Endometrium (tissue), 2 donors: ENCODE measurements at regions not wholly inside any gene's neighbourhood (a gene's known extent, or its start where the extent isn't known, plus 50 kb on each side); places are given as distances from the start of the nearest gene placed in this dataset.
"Not testable (repeated sequence)": the region's sequence is repeated elsewhere in the genome, so short reads cannot be mapped to it uniquely, and the experiment has no call there.

ENCODE experiments used
- FAIRE-seq: peaks from 2 replicates; lab custom pipeline; 2012; peaks lifted over from hg19 to GRCh38; lab: Jason Lieb, UNC
- donor health status: control.
- donor health status: control.

DNA sequence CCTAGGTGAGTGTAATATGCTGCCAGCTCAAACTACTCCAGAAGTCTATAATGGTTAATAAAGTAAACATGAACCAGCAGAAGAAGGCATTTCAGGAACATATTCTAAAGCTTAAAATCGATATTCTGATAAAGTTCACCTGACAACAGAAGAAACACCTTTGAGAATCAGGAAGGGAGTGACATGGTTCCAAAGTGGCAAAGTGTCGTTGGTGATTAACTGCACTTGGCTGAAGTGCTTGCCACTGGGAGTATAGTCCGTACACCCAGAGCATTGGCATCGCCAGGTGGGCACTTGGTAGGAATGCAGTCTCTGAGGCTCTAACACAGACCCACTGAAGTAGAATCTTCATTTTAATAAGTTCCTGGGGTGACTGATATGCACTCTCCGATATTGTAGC is 76.0 kb upstream of the H2AZ1 start:
- no peak for FAIRE-seq

GRCh38 chr4:100023800-100024199 is 73.7 kb upstream of the H2AZ1 start:
- no peak for FAIRE-seq

GRCh38 chr4:100022792-100023222 is 72.7 kb upstream of the H2AZ1 start:
- no peak for FAIRE-seq

GRCh38 chr4:100019821-100020220 is 69.7 kb upstream of the H2AZ1 start:
- no peak for FAIRE-seq

DNA sequence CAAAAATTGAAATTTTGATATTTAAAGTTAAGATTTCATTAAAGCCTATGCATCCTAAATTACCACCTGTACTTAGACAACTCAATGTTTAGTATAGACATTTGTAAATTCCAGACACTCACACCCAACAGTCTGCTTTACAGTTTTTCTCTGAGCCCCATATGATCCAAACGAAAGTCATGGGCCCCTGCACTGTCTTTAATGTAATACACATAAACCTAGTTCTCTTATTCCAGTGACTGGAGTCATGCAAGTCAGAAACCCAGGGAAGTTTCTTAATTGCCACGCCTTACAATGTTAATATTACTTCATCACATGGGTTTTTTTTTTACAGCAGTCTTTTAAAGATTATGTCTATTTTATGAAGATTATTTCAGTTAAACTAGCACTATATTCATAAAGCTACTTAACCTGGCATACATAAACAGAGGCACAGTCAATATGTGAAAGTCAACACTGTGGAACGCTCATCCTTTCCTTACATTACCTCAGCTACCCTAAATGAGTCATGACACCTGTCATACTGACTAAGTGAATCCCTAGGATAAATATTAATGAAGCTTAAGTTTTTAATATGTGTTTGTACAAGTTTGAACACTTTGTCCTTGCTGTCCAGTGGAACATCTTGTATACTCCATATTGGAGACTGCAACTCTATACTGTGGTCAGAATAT is 67.7 kb upstream of the H2AZ1 start:
- no peak for FAIRE-seq

DNA sequence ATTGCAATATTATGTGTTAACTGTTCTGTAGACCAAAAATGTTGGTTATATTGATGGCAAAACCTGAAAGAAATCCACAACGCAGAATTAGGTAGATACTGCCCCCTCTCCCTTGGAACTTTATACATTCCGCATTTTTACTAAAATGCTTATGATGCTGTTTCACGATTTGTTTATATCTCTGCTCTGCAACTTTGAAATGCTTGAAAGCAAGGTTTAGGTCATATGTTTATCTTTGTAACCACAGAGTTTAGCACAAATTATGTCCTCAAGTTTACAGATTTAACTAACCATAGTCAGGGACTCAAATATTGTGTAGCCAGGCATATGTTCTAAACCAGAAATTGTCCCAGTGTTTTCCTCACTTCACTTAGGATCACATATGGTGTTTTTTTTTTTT is 66.1 kb upstream of the H2AZ1 start:
- no peak for FAIRE-seq

- no peak for FAIRE-seq
These were observed 64.5 kb upstream of the H2AZ1 start for GRCh38 chr4:100014616-100015015.

DNA sequence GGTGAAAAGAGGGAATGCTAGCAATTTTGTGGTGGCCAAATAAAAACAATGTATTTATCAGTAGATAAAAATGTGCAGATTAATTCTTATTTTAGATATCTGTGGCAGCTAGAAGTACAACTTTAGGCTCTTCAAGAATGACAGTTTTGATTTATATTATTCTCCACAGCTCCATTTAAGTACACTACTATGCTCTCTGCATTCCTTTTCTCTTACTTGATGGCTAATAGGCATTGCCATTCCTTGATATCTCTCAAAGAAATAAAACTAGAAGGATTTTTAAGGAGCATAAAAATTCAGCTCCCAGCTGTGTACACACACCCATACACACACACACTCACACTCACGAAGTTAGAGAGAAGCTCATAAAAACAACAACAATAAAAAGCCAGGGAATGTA is 59.4 kb upstream of the H2AZ1 start:
- FAIRE-seq: no peak

- FAIRE-seq: no peak
These were observed 58.0 kb upstream of the H2AZ1 start for GRCh38 chr4:100008048-100008447.

DNA sequence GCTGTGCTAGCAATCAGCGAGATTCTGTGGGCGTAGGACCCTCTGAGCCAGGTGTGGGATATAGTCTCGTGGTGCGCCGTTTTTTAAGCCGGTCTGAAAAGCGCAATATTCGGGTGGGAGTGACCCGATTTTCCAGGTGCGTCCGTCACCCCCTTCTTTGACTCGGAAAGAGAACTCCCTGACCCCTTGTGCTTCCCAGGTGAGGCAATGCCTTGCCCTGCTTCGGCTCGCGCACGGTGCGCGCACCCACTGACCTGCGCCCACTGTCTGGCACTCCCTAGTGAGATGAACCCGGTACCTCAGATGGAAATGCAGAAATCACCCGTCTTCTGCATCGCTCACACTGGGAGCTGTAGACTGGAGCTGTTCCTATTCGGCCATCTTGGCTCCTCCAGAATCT is 56.1 kb upstream of the H2AZ1 start:
- not testable (repeated sequence) for FAIRE-seq
